Endothelial cell (in vitro differentiated cells): ENCODE measurements at regions not wholly inside any gene's neighbourhood (a gene's known extent, or its start where the extent isn't known, plus 50 kb on each side); places are given as distances from the start of the nearest gene placed in this dataset.
"Not testable (repeated sequence)": the region's sequence is repeated elsewhere in the genome, so short reads cannot be mapped to it uniquely, and the experiment has no call there.

Experiments
- DNase-seq: peaks from one replicate; pipeline ENCODE4 v3.0.0; 2021; ENCODE audit warnings: low spot score
- H3K27ac Mint-ChIP-seq: one replicate; pipeline ENCODE4 v1.8.0; 2021; ENCODE audit warnings: mixed read lengths, inconsistent platforms; ENCODE audit not compliant: unreplicated experiment
- H3K27me3 Mint-ChIP-seq: one replicate; pipeline ENCODE4 v1.8.0; 2021; ENCODE audit warnings: mild to moderate bottlenecking, moderate library complexity, mixed read lengths, inconsistent platforms; ENCODE audit not compliant: unreplicated experiment
- H3K36me3 Mint-ChIP-seq: one replicate; pipeline ENCODE4 v1.8.0; 2021; ENCODE audit warnings: mild to moderate bottlenecking, low read depth, mixed read lengths, inconsistent platforms; ENCODE audit not compliant: unreplicated experiment
- H3K4me1 Mint-ChIP-seq: one replicate; pipeline ENCODE4 v1.8.0; 2021; ENCODE audit warnings: mild to moderate bottlenecking, mixed read lengths, inconsistent platforms; ENCODE audit not compliant: unreplicated experiment
- H3K4me3 Mint-ChIP-seq: one replicate; pipeline ENCODE4 v1.8.0; 2021; ENCODE audit warnings: mild to moderate bottlenecking, mixed read lengths, inconsistent platforms; ENCODE audit not compliant: unreplicated experiment
- H3K9me3 Mint-ChIP-seq: one replicate; pipeline ENCODE4 v1.8.0; 2021; ENCODE audit warnings: mixed read lengths, inconsistent platforms; ENCODE audit not compliant: unreplicated experiment
- TF ChIP-seq, protein P1 (sequence below): fragments of 200-600 bp; sonication (generic); IDR thresholded peaks from one replicate; pipeline ENCODE4 v1.5.0; 2021; ENCODE audit warnings: antibody characterized with exemption; ENCODE audit not compliant: unreplicated experiment

DNA sequence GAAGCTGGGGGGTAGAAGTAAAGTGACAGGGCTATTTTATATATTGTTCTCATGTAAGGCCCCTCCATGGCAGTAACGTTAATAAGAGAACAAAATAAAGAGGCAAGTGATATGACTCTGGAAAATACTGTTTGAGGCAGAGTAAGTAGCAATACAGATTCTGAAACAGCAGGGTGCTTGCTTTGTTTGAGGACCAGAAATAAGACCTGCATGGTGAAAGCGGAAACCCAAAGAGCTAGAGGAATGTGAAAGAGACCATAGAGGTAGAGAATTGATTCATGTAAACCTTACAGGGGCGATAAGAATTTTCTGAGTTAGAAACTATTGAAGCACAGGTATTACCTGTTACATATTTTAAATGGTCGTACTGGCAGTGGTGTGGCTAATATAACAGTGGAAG is 1517.1 kb downstream of the SI start:
- H3K27ac Mint-ChIP-seq = no peak overlapping the region
- no peaks in the 10 kb centered on the region for H3K27me3 Mint-ChIP-seq
- TF ChIP-seq, protein P1, sequence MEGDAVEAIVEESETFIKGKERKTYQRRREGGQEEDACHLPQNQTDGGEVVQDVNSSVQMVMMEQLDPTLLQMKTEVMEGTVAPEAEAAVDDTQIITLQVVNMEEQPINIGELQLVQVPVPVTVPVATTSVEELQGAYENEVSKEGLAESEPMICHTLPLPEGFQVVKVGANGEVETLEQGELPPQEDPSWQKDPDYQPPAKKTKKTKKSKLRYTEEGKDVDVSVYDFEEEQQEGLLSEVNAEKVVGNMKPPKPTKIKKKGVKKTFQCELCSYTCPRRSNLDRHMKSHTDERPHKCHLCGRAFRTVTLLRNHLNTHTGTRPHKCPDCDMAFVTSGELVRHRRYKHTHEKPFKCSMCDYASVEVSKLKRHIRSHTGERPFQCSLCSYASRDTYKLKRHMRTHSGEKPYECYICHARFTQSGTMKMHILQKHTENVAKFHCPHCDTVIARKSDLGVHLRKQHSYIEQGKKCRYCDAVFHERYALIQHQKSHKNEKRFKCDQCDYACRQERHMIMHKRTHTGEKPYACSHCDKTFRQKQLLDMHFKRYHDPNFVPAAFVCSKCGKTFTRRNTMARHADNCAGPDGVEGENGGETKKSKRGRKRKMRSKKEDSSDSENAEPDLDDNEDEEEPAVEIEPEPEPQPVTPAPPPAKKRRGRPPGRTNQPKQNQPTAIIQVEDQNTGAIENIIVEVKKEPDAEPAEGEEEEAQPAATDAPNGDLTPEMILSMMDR = no peak

DNA sequence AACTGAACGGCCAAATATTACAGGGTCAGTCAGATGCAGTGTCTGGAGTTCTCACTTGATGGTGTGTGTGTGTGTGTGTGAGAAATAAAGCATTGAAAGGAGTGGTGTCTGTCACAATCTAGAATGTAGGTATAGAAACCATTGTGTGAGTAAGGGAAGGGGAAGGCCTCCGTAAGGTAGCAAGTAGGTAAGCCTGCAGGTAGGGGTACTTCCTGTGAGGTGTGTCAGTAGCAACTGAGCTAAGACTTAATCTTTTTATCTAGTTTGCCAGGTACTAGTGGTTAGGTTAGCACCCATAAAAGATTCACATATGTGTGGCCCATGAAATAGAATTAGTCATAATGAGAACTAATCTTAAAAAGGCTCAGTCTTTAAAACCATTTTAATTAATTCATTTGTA is 1517.8 kb downstream of the SI start:
- TF ChIP-seq, protein P1 = no peak
- H3K9me3 Mint-ChIP-seq = no peaks in the 10 kb centered on the region
- no peak overlapping the region for H3K4me3 Mint-ChIP-seq
- no peaks in the 10 kb centered on the region for H3K4me1 Mint-ChIP-seq
- H3K36me3 Mint-ChIP-seq = no peaks in the 10 kb centered on the region
- H3K27me3 Mint-ChIP-seq = no peaks in the 10 kb centered on the region
- H3K27ac Mint-ChIP-seq = no peak overlapping the region
- DNase-seq = no peak

More for the DNA sequence above, 1517.1 kb downstream of the SI start:
- no peaks in the 10 kb centered on the region for H3K36me3 Mint-ChIP-seq
- no peak overlapping the region for H3K4me3 Mint-ChIP-seq
- no peaks in the 10 kb centered on the region for H3K4me1 Mint-ChIP-seq
- no peaks in the 10 kb centered on the region for H3K9me3 Mint-ChIP-seq
- DNase-seq = no peak

DNA sequence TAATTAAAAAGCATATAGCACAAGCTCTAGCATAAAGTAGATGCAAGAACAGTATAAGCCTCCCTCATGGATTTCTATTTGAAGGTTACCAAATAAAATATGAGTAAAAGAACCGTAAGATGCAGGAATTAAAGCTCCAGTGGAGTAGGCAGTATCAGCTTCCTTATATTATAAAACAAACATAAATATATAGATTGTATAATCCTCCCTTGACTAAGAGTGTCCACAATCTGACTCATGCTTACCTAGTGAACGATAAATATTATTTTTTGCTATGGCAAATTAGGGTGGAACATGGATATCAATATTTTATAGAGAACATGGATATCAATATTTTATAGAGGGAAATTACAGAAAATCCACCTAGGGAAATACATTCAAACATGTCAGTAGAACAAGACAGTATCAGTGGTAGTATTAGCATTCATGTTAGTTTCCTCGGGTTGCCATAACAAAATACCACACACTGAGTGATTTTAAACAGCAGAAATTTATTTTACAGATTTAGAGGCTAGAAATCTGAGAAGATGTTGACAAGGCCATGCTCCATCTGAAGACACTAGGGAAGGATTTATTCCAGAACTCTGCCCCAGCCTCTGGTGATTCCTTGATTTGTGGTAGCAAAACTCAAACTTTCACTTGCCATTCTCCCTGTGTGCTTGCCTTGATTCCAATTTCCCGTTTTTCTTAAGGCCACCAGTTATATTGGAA is 1521.3 kb downstream of the SI start:
- no peaks in the 10 kb centered on the region for H3K9me3 Mint-ChIP-seq
- peaks cover 1% of the 10 kb centered on the region for H3K27me3 Mint-ChIP-seq
- H3K4me1 Mint-ChIP-seq = no peaks in the 10 kb centered on the region
- H3K36me3 Mint-ChIP-seq = no peaks in the 10 kb centered on the region
- DNase-seq = no peak
- TF ChIP-seq, protein P1 = no peak
- no peak overlapping the region for H3K27ac Mint-ChIP-seq
- no peak overlapping the region for H3K4me3 Mint-ChIP-seq

DNA sequence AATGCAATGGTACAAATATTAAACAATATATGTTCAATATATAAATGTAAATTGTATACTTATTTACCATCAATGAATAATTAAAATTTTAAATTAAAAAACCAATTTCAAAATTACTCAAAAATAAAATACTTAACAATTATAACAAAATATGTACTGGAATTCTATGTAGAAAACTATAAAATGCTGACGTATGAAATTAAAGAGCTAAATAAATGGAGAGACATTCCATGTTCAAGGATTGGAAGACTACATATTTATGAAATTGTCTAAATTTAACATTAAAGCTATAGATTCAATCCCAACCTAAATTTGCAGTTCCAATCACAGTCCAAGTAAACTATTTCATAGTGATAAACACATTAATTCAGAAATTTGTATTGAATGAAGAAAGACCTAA is 1522.4 kb downstream of the SI start:
- H3K27ac Mint-ChIP-seq = no peak overlapping the region
- H3K27me3 Mint-ChIP-seq = peaks cover 1% of the 10 kb centered on the region
- H3K9me3 Mint-ChIP-seq = no peaks in the 10 kb centered on the region
- no peak overlapping the region for H3K4me3 Mint-ChIP-seq
- H3K36me3 Mint-ChIP-seq = no peaks in the 10 kb centered on the region
- H3K4me1 Mint-ChIP-seq = no peaks in the 10 kb centered on the region
- DNase-seq = no peak
- TF ChIP-seq, protein P1 = no peak

DNA sequence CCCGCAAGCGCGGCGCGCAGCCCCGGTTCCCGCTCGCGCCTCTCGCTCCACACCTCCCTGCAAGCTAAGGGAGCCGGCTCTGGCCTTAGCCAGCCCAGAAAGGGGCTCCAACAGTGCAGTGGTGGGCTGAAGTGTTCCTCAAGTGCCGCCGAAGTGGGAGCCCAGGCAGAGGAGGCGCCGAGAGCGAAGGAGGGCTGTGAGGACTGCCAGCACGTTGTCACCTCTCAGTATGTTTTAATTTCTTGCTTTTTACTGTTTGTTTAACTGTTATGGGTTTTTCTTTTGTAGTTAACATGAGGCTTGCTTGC is 1525.7 kb downstream of the SI start:
- no peaks in the 10 kb centered on the region for H3K36me3 Mint-ChIP-seq
- no peaks in the 10 kb centered on the region for H3K9me3 Mint-ChIP-seq
- peaks cover 1% of the 10 kb centered on the region for H3K27me3 Mint-ChIP-seq
- TF ChIP-seq, protein P1 = no peak
- H3K27ac Mint-ChIP-seq = no peak overlapping the region
- no peaks in the 10 kb centered on the region for H3K4me1 Mint-ChIP-seq
- DNase-seq = no peak
- H3K4me3 Mint-ChIP-seq = no peak overlapping the region

DNA sequence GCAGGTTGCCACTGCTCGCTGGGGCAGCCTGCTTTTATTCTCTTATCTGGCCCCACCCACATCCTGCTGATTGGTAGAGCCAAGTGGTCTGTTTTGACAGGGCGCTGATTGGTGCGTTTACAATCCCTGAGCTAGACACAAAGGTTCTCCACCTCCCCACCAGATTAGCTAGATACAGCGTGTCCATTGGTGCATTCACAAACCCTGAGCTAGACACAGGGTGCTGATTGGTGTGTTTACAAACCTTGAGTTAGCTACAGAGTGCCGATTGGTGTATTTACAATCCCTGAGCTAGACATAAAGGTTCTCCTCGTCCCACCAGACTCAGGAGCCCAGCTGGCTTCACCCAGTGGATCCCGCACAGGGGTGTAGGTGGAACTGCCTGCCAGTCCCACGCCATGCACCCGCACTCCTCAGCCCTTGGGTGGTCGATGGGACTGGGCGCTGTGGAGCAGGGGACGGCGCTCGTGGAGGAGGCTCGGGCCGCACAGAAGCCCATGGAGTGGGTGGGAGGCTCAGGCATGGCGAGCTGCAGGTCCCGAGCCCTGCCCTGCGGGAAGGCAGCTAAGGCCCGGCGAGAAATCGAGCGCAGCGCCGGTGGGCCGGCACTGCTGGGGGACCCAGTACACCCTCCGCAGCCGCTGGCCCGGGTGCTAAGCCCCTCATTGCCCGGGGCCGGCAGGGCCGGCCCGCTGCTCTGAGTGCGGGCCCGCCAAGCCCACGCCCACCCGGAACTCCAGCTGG is 1526.2 kb downstream of the SI start:
- not testable (repeated sequence) for H3K4me3 Mint-ChIP-seq, H3K36me3 Mint-ChIP-seq, H3K9me3 Mint-ChIP-seq, H3K27me3 Mint-ChIP-seq, DNase-seq, H3K4me1 Mint-ChIP-seq, H3K27ac Mint-ChIP-seq
